GM23338 (cell line): ENCODE measurements at regions not wholly inside any gene's neighbourhood (a gene's known extent, or its start where the extent isn't known, plus 50 kb on each side); places are given as distances from the start of the nearest gene placed in this dataset.
A peak's percentile ranks its signal among the peaks of the same experiment; 100 is the strongest.

Source experiments
- ATAC-seq: fragments of 200-7000 bp; cut with Tn5 transposase; 3 replicates; pipeline ENCODE4 v1.9.1; 2020
- DNase-seq: peaks from one replicate; pipeline ENCODE4 v3.0.0-alpha.2; 2015; ENCODE audit warnings: low spot score
- H2AFZ ChIP-seq: fragments of 200-600 bp; sonication (generic); 2 replicates; pipeline ENCODE4 v1.8.0; 2016; ENCODE audit warnings: antibody characterized with exemption, mild to moderate bottlenecking, moderate library complexity
- H3F3A ChIP-seq: fragments of 200-600 bp; sonication (generic); replicated peaks from 2 replicates; pipeline ENCODE4 v1.8.0; 2017; ENCODE audit warnings: antibody characterized with exemption, mixed run types, low read depth
- H3K27ac ChIP-seq: fragments of 200-600 bp; sonication (generic); 2 replicates; pipeline ENCODE4 v1.6.1; 2016; ENCODE audit warnings: low read depth
- H3K27me3 ChIP-seq: fragments of 200-600 bp; sonication (generic); 2 replicates; pipeline ENCODE4 v1.8.0; 2016; ENCODE audit warnings: mild to moderate bottlenecking, mixed run types, moderate library complexity; ENCODE audit not compliant: insufficient read depth
- H3K36me3 ChIP-seq: fragments of 200-600 bp; sonication (generic); 2 replicates; pipeline ENCODE4 v1.8.0; 2016; ENCODE audit warnings: mild to moderate bottlenecking; ENCODE audit not compliant: insufficient read depth
- H3K4me1 ChIP-seq: fragments of 200-600 bp; sonication (generic); 2 replicates; pipeline ENCODE4 v1.8.0; 2016; ENCODE audit warnings: mild to moderate bottlenecking, moderate library complexity; ENCODE audit not compliant: insufficient read depth
- H3K4me2 ChIP-seq: fragments of 200-600 bp; sonication (generic); 2 replicates; pipeline ENCODE4 v1.7.1; 2017; ENCODE audit warnings: mixed run types
- H3K4me3 ChIP-seq: fragments of 200-600 bp; sonication (generic); 2 replicates; pipeline ENCODE4 v1.6.1; 2016; ENCODE audit warnings: mixed run types
- H3K79me2 ChIP-seq: fragments of 200-600 bp; sonication (generic); replicated peaks from 2 replicates; pipeline ENCODE4 v1.8.0; 2017; ENCODE audit warnings: mild to moderate bottlenecking; ENCODE audit not compliant: insufficient read depth
- H3K9me2 ChIP-seq: fragments of 200-600 bp; sonication (generic); 2 replicates; pipeline ENCODE4 v1.8.0; 2017; ENCODE audit not compliant: insufficient read depth
- H4K20me1 ChIP-seq: fragments of 200-600 bp; sonication (generic); replicated peaks from 2 replicates; pipeline ENCODE4 v1.8.0; 2017; ENCODE audit warnings: mild to moderate bottlenecking; ENCODE audit not compliant: insufficient read depth
- H3K27ac Mint-ChIP-seq: 2 replicates; pipeline ENCODE4 v1.8.0; 2020; ENCODE audit warnings: inconsistent platforms, mild to moderate bottlenecking, moderate library complexity, mixed read lengths
- H3K27me3 Mint-ChIP-seq: 3 replicates; pipeline ENCODE4 v1.8.0; 2022; ENCODE audit warnings: low read depth, mild to moderate bottlenecking, moderate library complexity, mixed read lengths, inconsistent platforms; ENCODE audit not compliant: insufficient read depth, poor library complexity
- H3K36me3 Mint-ChIP-seq: 3 replicates; pipeline ENCODE4 v1.8.0; 2021; ENCODE audit warnings: low read depth, mild to moderate bottlenecking, inconsistent platforms, moderate library complexity, mixed read lengths
- H3K4me1 Mint-ChIP-seq: 3 replicates; pipeline ENCODE4 v1.8.0; 2020; ENCODE audit warnings: mild to moderate bottlenecking, inconsistent platforms, mixed read lengths
- H3K4me3 Mint-ChIP-seq: 3 replicates; pipeline ENCODE4 v1.8.0; 2021; ENCODE audit warnings: moderate library complexity, mild to moderate bottlenecking, inconsistent platforms, mixed read lengths
- H3K9me3 Mint-ChIP-seq: 3 replicates; pipeline ENCODE4 v1.8.0; 2020; ENCODE audit warnings: moderate library complexity, mild to moderate bottlenecking, inconsistent platforms, mixed read lengths
- EZH2 ChIP-seq: fragments of 200-600 bp; sonication (generic); IDR thresholded peaks from one replicate; pipeline ENCODE4 v1.8.0; 2017; ENCODE audit warnings: antibody characterized with exemption, mild to moderate bottlenecking, low read depth; ENCODE audit not compliant: unreplicated experiment
- JUNB ChIP-seq: IDR thresholded peaks from one replicate; pipeline ENCODE4 v1.6.1; 2016; ENCODE audit warnings: antibody characterized with exemption; ENCODE audit not compliant: unreplicated experiment
- TF ChIP-seq, protein P1 (sequence below), 2 experiments: fragments of 200-600 bp in 1 of 2; sonication (generic) in 1 of 2; conservative IDR thresholded peaks; 2 replicates each; pipeline versions ENCODE4 v1.5.1 to v1.6.1; 2016 to 2017; ENCODE audit warnings: antibody characterized with exemption in 2 of 2, low read depth in 2 of 2, mild to moderate bottlenecking in 2 of 2, moderate library complexity in 1 of 2
- TF ChIP-seq, protein P2 (sequence below): fragments of 250-450 bp; sonication (Bioruptor Pico); IDR thresholded peaks from 2 replicates; pipeline ENCODE4 v1.5.0; 2020; ENCODE audit warnings: mild to moderate bottlenecking, moderate library complexity
- TF ChIP-seq, protein P3 (sequence below): IDR thresholded peaks from 2 replicates; pipeline ENCODE4 v1.6.1; 2016; ENCODE audit warnings: antibody characterized with exemption

DNA sequence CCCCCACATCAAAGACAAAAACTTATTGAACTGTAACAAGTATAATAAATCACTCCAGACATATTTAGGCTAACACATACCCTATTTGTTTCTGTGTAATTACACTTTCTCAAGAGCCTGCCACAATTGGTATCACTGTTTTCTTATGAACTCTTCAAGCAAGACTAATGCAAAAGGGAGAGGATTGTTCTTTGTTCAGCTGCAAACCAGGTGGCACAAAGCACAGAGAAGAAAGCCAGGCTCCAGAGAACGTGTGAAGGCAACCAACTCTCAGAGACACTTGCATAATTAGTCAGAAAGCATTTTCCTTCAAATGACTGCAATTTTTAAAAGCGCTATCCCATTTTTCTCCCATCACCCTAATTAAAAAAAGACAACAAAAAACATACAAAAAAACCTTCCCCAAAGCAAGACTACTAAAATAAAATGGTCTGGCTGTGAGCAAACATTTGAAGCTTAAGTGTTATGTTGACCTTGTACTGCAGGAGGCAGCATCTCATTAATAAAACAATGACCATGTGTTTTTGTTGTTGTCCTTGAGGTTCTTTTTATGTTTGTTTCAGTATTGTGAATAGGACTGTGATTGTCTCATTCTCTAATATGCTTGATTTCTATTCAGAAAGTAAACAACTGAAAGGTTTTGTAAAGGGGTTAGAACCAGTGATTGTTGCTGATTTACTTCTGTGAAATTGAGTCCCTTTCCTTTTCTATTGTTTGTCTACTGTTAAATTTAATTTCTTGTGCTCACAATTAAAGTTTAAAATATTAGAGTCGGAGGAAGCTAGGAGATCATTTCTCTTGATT is 452.7 kb upstream of the PDE3A start:
- Histone ChIP-seq H3K27me3 (no peaks in the 10 kb centered on the region), H3K9me2 (no peaks in the 10 kb centered on the region), H3K4me3 (no peak overlapping the region), H3K4me2 (0 out of 2 replicates have a peak overlapping the region, but pooled peaks have one; percentile 20), H3K27ac (no peak overlapping the region), H2AFZ (peak overlapping the region; percentile 8; the same call in 1 of the 2 replicates), H4K20me1 (no peaks in the 10 kb centered on the region), H3F3A (no peaks in the 10 kb centered on the region), H3K79me2 (no peaks in the 10 kb centered on the region), H3K4me1 (peaks cover 29% of the 10 kb centered on the region), H3K36me3 (no peaks in the 10 kb centered on the region)
- H3K9me3 Mint-ChIP-seq = no peaks in the 10 kb centered on the region
- H3K36me3 Mint-ChIP-seq = no peaks in the 10 kb centered on the region
- TF ChIP-seq, protein P1, sequence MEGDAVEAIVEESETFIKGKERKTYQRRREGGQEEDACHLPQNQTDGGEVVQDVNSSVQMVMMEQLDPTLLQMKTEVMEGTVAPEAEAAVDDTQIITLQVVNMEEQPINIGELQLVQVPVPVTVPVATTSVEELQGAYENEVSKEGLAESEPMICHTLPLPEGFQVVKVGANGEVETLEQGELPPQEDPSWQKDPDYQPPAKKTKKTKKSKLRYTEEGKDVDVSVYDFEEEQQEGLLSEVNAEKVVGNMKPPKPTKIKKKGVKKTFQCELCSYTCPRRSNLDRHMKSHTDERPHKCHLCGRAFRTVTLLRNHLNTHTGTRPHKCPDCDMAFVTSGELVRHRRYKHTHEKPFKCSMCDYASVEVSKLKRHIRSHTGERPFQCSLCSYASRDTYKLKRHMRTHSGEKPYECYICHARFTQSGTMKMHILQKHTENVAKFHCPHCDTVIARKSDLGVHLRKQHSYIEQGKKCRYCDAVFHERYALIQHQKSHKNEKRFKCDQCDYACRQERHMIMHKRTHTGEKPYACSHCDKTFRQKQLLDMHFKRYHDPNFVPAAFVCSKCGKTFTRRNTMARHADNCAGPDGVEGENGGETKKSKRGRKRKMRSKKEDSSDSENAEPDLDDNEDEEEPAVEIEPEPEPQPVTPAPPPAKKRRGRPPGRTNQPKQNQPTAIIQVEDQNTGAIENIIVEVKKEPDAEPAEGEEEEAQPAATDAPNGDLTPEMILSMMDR (conservative IDR thresholded peaks at IDR 0.05; ENCODE audit: low read depth in 2 of 2) = peak; percentile 72 to 84
- TF ChIP-seq, protein P2, sequence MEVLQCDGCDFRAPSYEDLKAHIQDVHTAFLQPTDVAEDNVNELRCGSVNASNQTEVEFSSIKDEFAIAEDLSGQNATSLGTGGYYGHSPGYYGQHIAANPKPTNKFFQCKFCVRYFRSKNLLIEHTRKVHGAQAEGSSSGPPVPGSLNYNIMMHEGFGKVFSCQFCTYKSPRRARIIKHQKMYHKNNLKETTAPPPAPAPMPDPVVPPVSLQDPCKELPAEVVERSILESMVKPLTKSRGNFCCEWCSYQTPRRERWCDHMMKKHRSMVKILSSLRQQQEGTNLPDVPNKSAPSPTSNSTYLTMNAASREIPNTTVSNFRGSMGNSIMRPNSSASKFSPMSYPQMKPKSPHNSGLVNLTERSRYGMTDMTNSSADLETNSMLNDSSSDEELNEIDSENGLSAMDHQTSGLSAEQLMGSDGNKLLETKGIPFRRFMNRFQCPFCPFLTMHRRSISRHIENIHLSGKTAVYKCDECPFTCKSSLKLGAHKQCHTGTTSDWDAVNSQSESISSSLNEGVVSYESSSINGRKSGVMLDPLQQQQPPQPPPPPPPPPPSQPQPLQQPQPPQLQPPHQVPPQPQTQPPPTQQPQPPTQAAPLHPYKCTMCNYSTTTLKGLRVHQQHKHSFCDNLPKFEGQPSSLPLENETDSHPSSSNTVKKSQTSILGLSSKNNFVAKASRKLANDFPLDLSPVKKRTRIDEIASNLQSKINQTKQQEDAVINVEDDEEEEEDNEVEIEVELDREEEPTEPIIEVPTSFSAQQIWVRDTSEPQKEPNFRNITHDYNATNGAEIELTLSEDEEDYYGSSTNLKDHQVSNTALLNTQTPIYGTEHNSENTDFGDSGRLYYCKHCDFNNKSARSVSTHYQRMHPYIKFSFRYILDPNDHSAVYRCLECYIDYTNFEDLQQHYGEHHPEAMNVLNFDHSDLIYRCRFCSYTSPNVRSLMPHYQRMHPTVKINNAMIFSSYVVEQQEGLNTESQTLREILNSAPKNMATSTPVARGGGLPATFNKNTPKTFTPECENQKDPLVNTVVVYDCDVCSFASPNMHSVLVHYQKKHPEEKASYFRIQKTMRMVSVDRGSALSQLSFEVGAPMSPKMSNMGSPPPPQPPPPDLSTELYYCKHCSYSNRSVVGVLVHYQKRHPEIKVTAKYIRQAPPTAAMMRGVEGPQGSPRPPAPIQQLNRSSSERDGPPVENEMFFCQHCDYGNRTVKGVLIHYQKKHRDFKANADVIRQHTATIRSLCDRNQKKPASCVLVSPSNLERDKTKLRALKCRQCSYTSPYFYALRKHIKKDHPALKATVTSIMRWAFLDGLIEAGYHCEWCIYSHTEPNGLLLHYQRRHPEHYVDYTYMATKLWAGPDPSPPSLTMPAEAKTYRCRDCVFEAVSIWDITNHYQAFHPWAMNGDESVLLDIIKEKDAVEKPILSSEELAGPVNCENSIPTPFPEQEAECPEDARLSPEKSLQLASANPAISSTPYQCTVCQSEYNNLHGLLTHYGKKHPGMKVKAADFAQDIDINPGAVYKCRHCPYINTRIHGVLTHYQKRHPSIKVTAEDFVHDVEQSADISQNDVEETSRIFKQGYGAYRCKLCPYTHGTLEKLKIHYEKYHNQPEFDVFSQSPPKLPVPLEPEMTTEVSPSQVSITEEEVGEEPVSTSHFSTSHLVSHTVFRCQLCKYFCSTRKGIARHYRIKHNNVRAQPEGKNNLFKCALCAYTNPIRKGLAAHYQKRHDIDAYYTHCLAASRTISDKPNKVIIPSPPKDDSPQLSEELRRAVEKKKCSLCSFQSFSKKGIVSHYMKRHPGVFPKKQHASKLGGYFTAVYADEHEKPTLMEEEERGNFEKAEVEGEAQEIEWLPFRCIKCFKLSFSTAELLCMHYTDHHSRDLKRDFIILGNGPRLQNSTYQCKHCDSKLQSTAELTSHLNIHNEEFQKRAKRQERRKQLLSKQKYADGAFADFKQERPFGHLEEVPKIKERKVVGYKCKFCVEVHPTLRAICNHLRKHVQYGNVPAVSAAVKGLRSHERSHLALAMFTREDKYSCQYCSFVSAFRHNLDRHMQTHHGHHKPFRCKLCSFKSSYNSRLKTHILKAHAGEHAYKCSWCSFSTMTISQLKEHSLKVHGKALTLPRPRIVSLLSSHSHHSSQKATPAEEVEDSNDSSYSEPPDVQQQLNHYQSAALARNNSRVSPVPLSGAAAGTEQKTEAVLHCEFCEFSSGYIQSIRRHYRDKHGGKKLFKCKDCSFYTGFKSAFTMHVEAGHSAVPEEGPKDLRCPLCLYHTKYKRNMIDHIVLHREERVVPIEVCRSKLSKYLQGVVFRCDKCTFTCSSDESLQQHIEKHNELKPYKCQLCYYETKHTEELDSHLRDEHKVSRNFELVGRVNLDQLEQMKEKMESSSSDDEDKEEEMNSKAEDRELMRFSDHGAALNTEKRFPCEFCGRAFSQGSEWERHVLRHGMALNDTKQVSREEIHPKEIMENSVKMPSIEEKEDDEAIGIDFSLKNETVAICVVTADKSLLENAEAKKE (CRISPR knock-in tag) = 0 out of 2 replicates have a peak, but pooled peaks have one; percentile 32
- TF ChIP-seq, protein P3, sequence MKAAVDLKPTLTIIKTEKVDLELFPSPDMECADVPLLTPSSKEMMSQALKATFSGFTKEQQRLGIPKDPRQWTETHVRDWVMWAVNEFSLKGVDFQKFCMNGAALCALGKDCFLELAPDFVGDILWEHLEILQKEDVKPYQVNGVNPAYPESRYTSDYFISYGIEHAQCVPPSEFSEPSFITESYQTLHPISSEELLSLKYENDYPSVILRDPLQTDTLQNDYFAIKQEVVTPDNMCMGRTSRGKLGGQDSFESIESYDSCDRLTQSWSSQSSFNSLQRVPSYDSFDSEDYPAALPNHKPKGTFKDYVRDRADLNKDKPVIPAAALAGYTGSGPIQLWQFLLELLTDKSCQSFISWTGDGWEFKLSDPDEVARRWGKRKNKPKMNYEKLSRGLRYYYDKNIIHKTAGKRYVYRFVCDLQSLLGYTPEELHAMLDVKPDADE = no peak
- no peak for TF ChIP-seq EZH2
- TF ChIP-seq JUNB = no peak
- ATAC-seq (peak; percentile 86), DNase-seq (peak; percentile 68)
- H3K4me3 Mint-ChIP-seq = peak overlapping the region; percentile 3; the same call in 1 of the 3 replicates
- H3K4me1 Mint-ChIP-seq = peaks cover 39% of the 10 kb centered on the region
- H3K27me3 Mint-ChIP-seq = peaks cover 9% of the 10 kb centered on the region
- peak overlapping the region; percentile 77 for H3K27ac Mint-ChIP-seq
